Endodermal cell (in vitro differentiated cells): ENCODE measurements at regions not wholly inside any gene's neighbourhood (a gene's known extent, or its start where the extent isn't known, plus 50 kb on each side); places are given as distances from the start of the nearest gene placed in this dataset.

Experiments
- DNase-seq: peaks from one replicate; pipeline ENCODE4 v3.0.0-alpha.2; 2017
- H3K27ac ChIP-seq: 2 replicates; pipeline ENCODE4 v1.5.1; 2013; ENCODE audit warnings: mild to moderate bottlenecking, low read depth, low read length, moderate library complexity
- H3K27me3 ChIP-seq: 2 replicates; pipeline ENCODE4 v1.6.1; 2013; ENCODE audit warnings: mild to moderate bottlenecking, low read length, moderate library complexity; ENCODE audit not compliant: insufficient read depth, control insufficient read depth, poor library complexity, severe bottlenecking
- H3K36me3 ChIP-seq: 2 replicates; pipeline ENCODE4 v1.7.0; 2013; ENCODE audit warnings: mild to moderate bottlenecking, low read length, moderate library complexity; ENCODE audit not compliant: control insufficient read depth, insufficient read depth
- H3K4me1 ChIP-seq: one replicate; pipeline ENCODE4 v1.7.0; 2013; ENCODE audit warnings: low read length; ENCODE audit not compliant: control insufficient read depth, insufficient read depth
- H3K4me3 ChIP-seq: 2 replicates; pipeline ENCODE4 v1.5.1; 2013; ENCODE audit warnings: mild to moderate bottlenecking, low read length, moderate library complexity
- H3K9ac ChIP-seq: 2 replicates; pipeline ENCODE4 v1.6.1; 2013; ENCODE audit warnings: mild to moderate bottlenecking, low read length, moderate library complexity; ENCODE audit not compliant: poor library complexity, severe bottlenecking; ENCODE audit errors: extremely low read depth
- H3K9me3 ChIP-seq: 2 replicates; pipeline ENCODE4 v1.6.1; 2013; ENCODE audit warnings: mild to moderate bottlenecking, low read length, moderate library complexity; ENCODE audit not compliant: control insufficient read depth
- H3K27ac Mint-ChIP-seq: 2 replicates; pipeline ENCODE4 v1.8.0; 2020; ENCODE audit warnings: mixed read lengths
- H3K27me3 Mint-ChIP-seq: 2 replicates; pipeline ENCODE4 v1.8.0; 2021; ENCODE audit warnings: mild to moderate bottlenecking, mixed read lengths; ENCODE audit not compliant: insufficient read depth
- H3K36me3 Mint-ChIP-seq: 2 replicates; pipeline ENCODE4 v1.8.0; 2020; ENCODE audit warnings: low read depth, mixed read lengths
- H3K4me1 Mint-ChIP-seq: 2 replicates; pipeline ENCODE4 v1.8.0; 2020; ENCODE audit warnings: mixed read lengths
- H3K4me3 Mint-ChIP-seq: 2 replicates; pipeline ENCODE4 v1.8.0; 2020; ENCODE audit warnings: mild to moderate bottlenecking, moderate library complexity, mixed read lengths
- H3K9me3 Mint-ChIP-seq: 2 replicates; pipeline ENCODE4 v1.8.0; 2020; ENCODE audit warnings: mild to moderate bottlenecking, mixed read lengths
- CTCF ChIP-seq: fragments of 200-600 bp; sonication (generic); conservative IDR thresholded peaks from 2 replicates; pipeline ENCODE4 v1.5.0; 2021; ENCODE audit warnings: antibody characterized with exemption, mild to moderate bottlenecking
- WGBS, 2 experiments: methylation state at CpG; one replicate each; pipeline versions ENCODE4 v1.1.5 to v1.1.7; 2013; ENCODE audit warnings: missing lambda C conversion rate in 2 of 2, mixed read lengths in 1 of 2; ENCODE audit not compliant: insufficient coverage in 1 of 2, insufficient read length in 1 of 2; 5-methylcytosine and 5-hydroxymethylcytosine counted together

DNA sequence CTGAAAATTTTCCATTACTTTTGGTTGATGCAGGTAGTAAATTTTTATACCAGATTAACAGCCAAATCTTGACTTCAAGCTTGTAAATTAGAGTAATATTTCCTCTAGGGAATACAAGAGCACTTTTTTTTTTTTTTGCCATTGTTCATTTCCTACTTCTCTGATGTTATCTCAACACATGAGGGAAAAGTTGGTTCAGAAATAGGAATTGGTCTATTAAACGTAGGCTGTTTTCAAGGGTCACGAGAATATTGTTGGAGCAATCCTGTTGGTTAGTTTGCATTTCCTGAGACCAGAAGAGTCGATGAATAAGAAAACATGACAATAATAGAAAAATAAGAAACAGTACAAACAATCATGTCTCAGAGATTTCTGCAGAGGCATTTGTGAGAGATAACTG, 453.9 kb upstream of the CCDC179 start:
- no peak overlapping the region for H3K4me3 Mint-ChIP-seq
- Histone ChIP-seq H3K9ac (no peak overlapping the region), H3K36me3 (no peaks in the 10 kb centered on the region), H3K27ac (no peak overlapping the region), H3K4me3 (no peak overlapping the region), H3K4me1 (no peaks in the 10 kb centered on the region), H3K9me3 (peaks cover 28% of the 10 kb centered on the region), H3K27me3 (no peaks in the 10 kb centered on the region)
- no peak for DNase-seq
- 93 to 100% methylated on average over 1 to 2 of the region's 3 CpGs for WGBS, 2 experiments
- no peak overlapping the region for H3K27ac Mint-ChIP-seq
- peaks cover 5% of the 10 kb centered on the region for H3K9me3 Mint-ChIP-seq
- no peaks in the 10 kb centered on the region for H3K36me3 Mint-ChIP-seq
- no peaks in the 10 kb centered on the region for H3K27me3 Mint-ChIP-seq
- H3K4me1 Mint-ChIP-seq, result no peaks in the 10 kb centered on the region
- TF ChIP-seq CTCF, result no peak

DNA sequence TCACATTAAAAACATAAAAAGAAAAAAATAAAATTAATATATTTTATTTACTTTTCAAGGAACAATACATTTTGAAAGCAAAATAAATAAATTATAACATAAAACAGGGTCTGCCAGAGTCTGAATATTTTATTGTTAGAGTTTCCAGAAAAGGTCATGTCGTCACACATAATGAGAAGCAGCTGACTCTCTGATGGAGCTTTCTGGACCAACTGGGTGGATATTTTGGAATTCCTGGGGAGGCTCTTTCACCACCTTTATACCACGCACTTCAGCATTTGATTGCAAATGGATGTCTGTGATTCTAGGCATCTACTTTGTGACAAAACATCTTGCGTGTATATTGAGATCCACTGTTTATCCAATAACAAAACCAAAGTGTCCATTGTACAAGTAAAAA, 455.0 kb upstream of the CCDC179 start:
- H3K27me3 Mint-ChIP-seq, result no peaks in the 10 kb centered on the region
- peaks cover 35% of the 10 kb centered on the region for H3K9me3 ChIP-seq
- H3K4me1 ChIP-seq, result no peaks in the 10 kb centered on the region
- H3K27ac ChIP-seq, result no peak overlapping the region
- no peaks in the 10 kb centered on the region for H3K36me3 ChIP-seq
- H3K27ac Mint-ChIP-seq, result no peak overlapping the region
- peaks cover under 1% of the 10 kb centered on the region for H3K36me3 Mint-ChIP-seq
- TF ChIP-seq CTCF, result no peak
- H3K4me1 Mint-ChIP-seq, result no peaks in the 10 kb centered on the region
- H3K9ac ChIP-seq, result no peak overlapping the region
- DNase-seq, result no peak
- 87 to 100% methylated on average over 1 to 3 of the region's 3 CpGs for WGBS, 2 experiments
- no peak overlapping the region for H3K4me3 Mint-ChIP-seq
- H3K9me3 Mint-ChIP-seq, result peaks cover 14% of the 10 kb centered on the region
- H3K27me3 ChIP-seq, result no peaks in the 10 kb centered on the region
- no peak overlapping the region for H3K4me3 ChIP-seq

DNA sequence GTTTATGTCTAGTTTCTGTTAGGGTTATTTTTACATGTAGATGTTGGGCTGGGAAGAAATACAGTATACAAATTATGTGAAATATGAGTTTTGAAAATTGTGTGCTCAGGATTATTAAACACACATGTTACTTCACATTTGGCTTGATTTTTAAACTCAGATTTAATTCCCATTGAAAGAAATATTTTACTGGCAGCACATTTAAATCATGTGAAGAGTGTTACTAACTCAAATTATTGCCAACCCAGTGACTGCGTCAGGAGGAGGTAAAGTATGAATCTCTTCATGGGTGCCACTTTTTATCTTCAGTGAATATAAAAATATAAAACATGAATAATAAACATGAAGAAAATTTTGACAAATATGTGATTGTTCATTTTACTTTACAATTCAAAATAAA, 457.5 kb upstream of the CCDC179 start:
- no peak for TF ChIP-seq CTCF
- no peak overlapping the region for H3K9ac ChIP-seq
- Mint-ChIP-seq H3K4me1 (no peaks in the 10 kb centered on the region), H3K27ac (no peak overlapping the region), H3K27me3 (no peaks in the 10 kb centered on the region), H3K4me3 (no peak overlapping the region), H3K36me3 (peaks cover 4% of the 10 kb centered on the region), H3K9me3 (peaks cover 39% of the 10 kb centered on the region)
- DNase-seq, result no peak
- WGBS, 2 experiments, result no CpG with 5 or more reads among the region's 1 CpG
- no peak overlapping the region for H3K4me3 ChIP-seq
- H3K4me1 ChIP-seq, result no peaks in the 10 kb centered on the region
- H3K9me3 ChIP-seq, result peaks cover 46% of the 10 kb centered on the region
- no peaks in the 10 kb centered on the region for H3K27me3 ChIP-seq
- H3K36me3 ChIP-seq, result no peaks in the 10 kb centered on the region
- no peak overlapping the region for H3K27ac ChIP-seq
